ENCODE measurements at regions not wholly inside any gene's neighbourhood (a gene's known extent, or its start where the extent isn't known, plus 50 kb on each side); places are given as distances from the start of the nearest gene placed in this dataset.

GRCh38 chr2:121038891-121039616 is 245.9 kb downstream of the TFCP2L1 start:
- POLR2A ChIA-PET, result no interaction called here
- no peak for DNase-seq (ENCODE audit: extremely low spot score)
- TF ChIP-seq LEF1 (IDR thresholded peaks at IDR 0.05; ENCODE audit: borderline replicate concordance) (no peak), FOXA1 (IDR thresholded peaks at IDR 0.05) (no peak), ARNT (IDR thresholded peaks at IDR 0.05) (no peak), CTBP1 (IDR thresholded peaks at IDR 0.05; ENCODE audit: borderline replicate concordance) (no peak), NFRKB (IDR thresholded peaks at IDR 0.05) (no peak), FOXM1 (IDR thresholded peaks at IDR 0.05; ENCODE audit: borderline replicate concordance) (no peak)
- CTCF ChIA-PET, result interaction anchor here (0.6 kb wide), 1 partner anchor 217 kb away, joined by 3 read pairs; no protein-coding TSS in a partner anchor

- DNase-seq (ENCODE audit: extremely low spot score), result no peak
- ChIA-PET CTCF (no interaction called here), POLR2A (no interaction called here)
- no peak for TF ChIP-seq BHLHE40 (IDR thresholded peaks at IDR 0.05; ENCODE audit: borderline replicate concordance)
- no peak for TF ChIP-seq NFRKB (IDR thresholded peaks at IDR 0.05)
- no peak for TF ChIP-seq SP1 (IDR thresholded peaks at IDR 0.05)
- no peak for TF ChIP-seq HDGF (IDR thresholded peaks at IDR 0.05; ENCODE audit: borderline replicate concordance)
- TF ChIP-seq ZNF384 (IDR thresholded peaks at IDR 0.05), result no peak
- TF ChIP-seq ARNT (IDR thresholded peaks at IDR 0.05), result no peak
- TF ChIP-seq FOXM1 (IDR thresholded peaks at IDR 0.05; ENCODE audit: borderline replicate concordance), result no peak
- TF ChIP-seq LEF1 (IDR thresholded peaks at IDR 0.05; ENCODE audit: borderline replicate concordance), result no peak
Observed at GRCh38 chr2:121039679-121040078, 245.3 kb downstream of the TFCP2L1 start.

- no peak for DNase-seq (ENCODE audit: extremely low spot score)
- POLR2A ChIA-PET, result no interaction called here
- CTCF ChIA-PET, result interaction anchor here (0.6 kb wide), 1 partner anchor 577 kb away, joined by 3 read pairs; no protein-coding TSS in a partner anchor
- TF ChIP-seq ARNT (IDR thresholded peaks at IDR 0.05), result no peak
- TF ChIP-seq FOXA1 (IDR thresholded peaks at IDR 0.05), result no peak
- TF ChIP-seq HDGF (IDR thresholded peaks at IDR 0.05; ENCODE audit: borderline replicate concordance), result no peak
- TF ChIP-seq SP1 (IDR thresholded peaks at IDR 0.05), result no peak
- no peak for TF ChIP-seq BHLHE40 (IDR thresholded peaks at IDR 0.05; ENCODE audit: borderline replicate concordance)
- no peak for TF ChIP-seq CTBP1 (IDR thresholded peaks at IDR 0.05; ENCODE audit: borderline replicate concordance)
- TF ChIP-seq LEF1 (IDR thresholded peaks at IDR 0.05; ENCODE audit: borderline replicate concordance), result no peak
- no peak for TF ChIP-seq ELF4 (IDR thresholded peaks at IDR 0.05)
Observed at GRCh38 chr2:121041516-121041915, 243.5 kb downstream of the TFCP2L1 start.

- TF ChIP-seq LEF1 (IDR thresholded peaks at IDR 0.05; ENCODE audit: borderline replicate concordance) (no peak), NFRKB (IDR thresholded peaks at IDR 0.05) (no peak), ARNT (IDR thresholded peaks at IDR 0.05) (no peak), BHLHE40 (IDR thresholded peaks at IDR 0.05; ENCODE audit: borderline replicate concordance) (no peak), SUZ12 (IDR thresholded peaks at IDR 0.05) (no peak), L3MBTL2 (conservative IDR thresholded peaks at IDR 0.05) (no peak), CTBP1 (IDR thresholded peaks at IDR 0.05; ENCODE audit: borderline replicate concordance) (no peak), SP1 (IDR thresholded peaks at IDR 0.05) (no peak)
- CTCF ChIA-PET, result no interaction called here
- POLR2A ChIA-PET, result no interaction called here
- no peak for DNase-seq (ENCODE audit: extremely low spot score)
Observed at GRCh38 chr2:121043061-121043826, 241.8 kb downstream of the TFCP2L1 start.

- DNase-seq (ENCODE audit: extremely low spot score), result no peak
- ChIA-PET CTCF (no interaction called here), POLR2A (no interaction called here)
- TF ChIP-seq SP1 (IDR thresholded peaks at IDR 0.05) (no peak), SUZ12 (IDR thresholded peaks at IDR 0.05) (no peak), FOXM1 (IDR thresholded peaks at IDR 0.05; ENCODE audit: borderline replicate concordance) (no peak), PKNOX1 (IDR thresholded peaks at IDR 0.05) (no peak), CTBP1 (IDR thresholded peaks at IDR 0.05; ENCODE audit: borderline replicate concordance) (no peak), LEF1 (IDR thresholded peaks at IDR 0.05; ENCODE audit: borderline replicate concordance) (no peak), TARDBP (IDR thresholded peaks at IDR 0.05) (no peak)
Observed at GRCh38 chr2:121043827-121044222, 241.2 kb downstream of the TFCP2L1 start.

GRCh38 chr2:121044412-121044811 is 240.6 kb downstream of the TFCP2L1 start:
- ChIA-PET CTCF (interaction anchor here (0.6 to 1.3 kb wide), 2 partner anchors 8 to 713 kb away, joined by 3 read pairs; no protein-coding TSS in a partner anchor), POLR2A (no interaction called here)
- no peak for DNase-seq (ENCODE audit: extremely low spot score)
- TF ChIP-seq TARDBP (IDR thresholded peaks at IDR 0.05) (no peak), LEF1 (IDR thresholded peaks at IDR 0.05; ENCODE audit: borderline replicate concordance) (no peak), ELF4 (IDR thresholded peaks at IDR 0.05) (no peak), CTBP1 (IDR thresholded peaks at IDR 0.05; ENCODE audit: borderline replicate concordance) (no peak), NFRKB (IDR thresholded peaks at IDR 0.05) (no peak), SUZ12 (IDR thresholded peaks at IDR 0.05) (no peak), FOXM1 (IDR thresholded peaks at IDR 0.05; ENCODE audit: borderline replicate concordance) (no peak), PKNOX1 (IDR thresholded peaks at IDR 0.05) (no peak)

- ChIA-PET CTCF (interaction anchor here (0.6 to 1.3 kb wide), 2 partner anchors 9 to 713 kb away, joined by 3 read pairs; no protein-coding TSS in a partner anchor), POLR2A (no interaction called here)
- TF ChIP-seq SUZ12 (IDR thresholded peaks at IDR 0.05), result no peak
- no peak for TF ChIP-seq L3MBTL2 (conservative IDR thresholded peaks at IDR 0.05)
- TF ChIP-seq ELF4 (IDR thresholded peaks at IDR 0.05), result no peak
- no peak for TF ChIP-seq FOXM1 (IDR thresholded peaks at IDR 0.05; ENCODE audit: borderline replicate concordance)
- TF ChIP-seq HDGF (IDR thresholded peaks at IDR 0.05; ENCODE audit: borderline replicate concordance), result no peak
- no peak for TF ChIP-seq NFRKB (IDR thresholded peaks at IDR 0.05)
- TF ChIP-seq ARNT (IDR thresholded peaks at IDR 0.05), result no peak
- TF ChIP-seq ZNF384 (IDR thresholded peaks at IDR 0.05), result no peak
- TF ChIP-seq LEF1 (IDR thresholded peaks at IDR 0.05; ENCODE audit: borderline replicate concordance), result no peak
- no peak for TF ChIP-seq SP1 (IDR thresholded peaks at IDR 0.05)
- no peak for TF ChIP-seq BHLHE40 (IDR thresholded peaks at IDR 0.05; ENCODE audit: borderline replicate concordance)
- no peak for TF ChIP-seq FOXA1 (IDR thresholded peaks at IDR 0.05)
- no peak for TF ChIP-seq CTBP1 (IDR thresholded peaks at IDR 0.05; ENCODE audit: borderline replicate concordance)
- no peak for TF ChIP-seq PKNOX1 (IDR thresholded peaks at IDR 0.05)
- no peak for TF ChIP-seq FOXK2 (IDR thresholded peaks at IDR 0.05)
- TF ChIP-seq TARDBP (IDR thresholded peaks at IDR 0.05), result no peak
- no peak for DNase-seq (ENCODE audit: extremely low spot score)
Observed at GRCh38 chr2:121045245-121045644, 239.8 kb downstream of the TFCP2L1 start.
